ENCODE measurements at regions not wholly inside any gene's neighbourhood (a gene's known extent, or its start where the extent isn't known, plus 50 kb on each side); places are given as distances from the start of the nearest gene placed in this dataset.
"Not testable (repeated sequence)": the region's sequence is repeated elsewhere in the genome, so short reads cannot be mapped to it uniquely, and the experiment has no call there.

- Histone ChIP-seq H3K27ac (ENCODE audit: low read depth, low read length) (no peak overlapping the region), H3K36me3 (ENCODE audit: insufficient read depth, low read length) (no peaks in the 10 kb centered on the region), H3K9me3 (ENCODE audit: low read length) (no peaks in the 10 kb centered on the region), H3K4me3 (ENCODE audit: low read length) (no peak overlapping the region), H3K27me3 (ENCODE audit: insufficient read depth, low read length, poor library complexity, severe bottlenecking) (no peaks in the 10 kb centered on the region), H3K4me1 (ENCODE audit: insufficient read depth, low read length) (no peaks in the 10 kb centered on the region)
- Mint-ChIP-seq H3K27me3 (peaks cover 0 to 1% of the 10 kb centered on the region in 2 donors), H3K36me3 (no peaks in the 10 kb centered on the region), H3K4me1 (no peaks in the 10 kb centered on the region), H3K9me3 (peaks cover 0 to 3% (median 0%) of the 10 kb centered on the region in 5 donors), H3K4me3 (no peak overlapping the region), H3K27ac (no peak overlapping the region)
- no peak for DNase-seq
- POLR2A ChIA-PET, result no interaction called here
- CTCF ChIA-PET, result no interaction called here
These were observed 314.7 kb upstream of the PRKX start for GRCh38 chrX:4028151-4028550.

GRCh38 chrX:4005281-4005680 is 291.8 kb upstream of the PRKX start:
- no peaks in the 10 kb centered on the region for H3K36me3 ChIP-seq (ENCODE audit: insufficient read depth, low read length)
- H3K9me3 Mint-ChIP-seq, result no peaks in the 10 kb centered on the region
- no peaks in the 10 kb centered on the region for H3K4me1 Mint-ChIP-seq
- H3K27me3 ChIP-seq (ENCODE audit: insufficient read depth, low read length, poor library complexity, severe bottlenecking), result no peaks in the 10 kb centered on the region
- H3K27ac Mint-ChIP-seq, result no peak overlapping the region
- no peak overlapping the region for H3K4me3 ChIP-seq (ENCODE audit: low read length)
- no peak overlapping the region for H3K4me3 Mint-ChIP-seq
- no peak for DNase-seq
- peaks cover 0 to 3% of the 10 kb centered on the region in 2 donors for H3K27me3 Mint-ChIP-seq
- H3K27ac ChIP-seq (ENCODE audit: low read depth, low read length), result no peak overlapping the region
- no peaks in the 10 kb centered on the region for H3K9me3 ChIP-seq (ENCODE audit: low read length)
- no peaks in the 10 kb centered on the region for H3K4me1 ChIP-seq (ENCODE audit: insufficient read depth, low read length)
- ChIA-PET POLR2A (no interaction called here), CTCF (no interaction called here)
- no peaks in the 10 kb centered on the region for H3K36me3 Mint-ChIP-seq

- no peaks in the 10 kb centered on the region for H3K36me3 ChIP-seq (ENCODE audit: insufficient read depth, low read length)
- H3K27ac ChIP-seq (ENCODE audit: low read depth, low read length), result no peak overlapping the region
- Mint-ChIP-seq H3K36me3 (no peaks in the 10 kb centered on the region), H3K27me3 (peaks cover 0 to 3% of the 10 kb centered on the region in 2 donors), H3K27ac (no peak overlapping the region), H3K4me3 (no peak overlapping the region), H3K9me3 (no peaks in the 10 kb centered on the region), H3K4me1 (no peaks in the 10 kb centered on the region)
- DNase-seq, result no peak
- no peaks in the 10 kb centered on the region for H3K9me3 ChIP-seq (ENCODE audit: low read length)
- POLR2A ChIA-PET, result no interaction called here
- H3K27me3 ChIP-seq (ENCODE audit: insufficient read depth, low read length, poor library complexity, severe bottlenecking), result no peaks in the 10 kb centered on the region
- H3K4me3 ChIP-seq (ENCODE audit: low read length), result no peak overlapping the region
- CTCF ChIA-PET, result no interaction called here
- H3K4me1 ChIP-seq (ENCODE audit: insufficient read depth, low read length), result no peaks in the 10 kb centered on the region
These were observed 291.4 kb upstream of the PRKX start for GRCh38 chrX:4004822-4005221.

- Histone ChIP-seq H3K4me3 (ENCODE audit: low read length) (no peak overlapping the region), H3K9me3 (ENCODE audit: low read length) (no peaks in the 10 kb centered on the region), H3K27me3 (ENCODE audit: insufficient read depth, low read length, poor library complexity, severe bottlenecking) (no peaks in the 10 kb centered on the region), H3K36me3 (ENCODE audit: insufficient read depth, low read length) (no peaks in the 10 kb centered on the region), H3K4me1 (ENCODE audit: insufficient read depth, low read length) (no peaks in the 10 kb centered on the region), H3K27ac (ENCODE audit: low read depth, low read length) (no peak overlapping the region)
- H3K4me3 Mint-ChIP-seq, result no peak overlapping the region
- H3K36me3 Mint-ChIP-seq, result no peaks in the 10 kb centered on the region
- CTCF ChIA-PET, result no interaction called here
- H3K4me1 Mint-ChIP-seq, result no peaks in the 10 kb centered on the region
- H3K27me3 Mint-ChIP-seq, result no peaks in the 10 kb centered on the region
- no peak overlapping the region for H3K27ac Mint-ChIP-seq
- POLR2A ChIA-PET, result no interaction called here
- H3K9me3 Mint-ChIP-seq, result peaks cover 0 to 9% (median 6%) of the 10 kb centered on the region in 5 donors
- no peak for DNase-seq
These were observed 280.9 kb upstream of the PRKX start for GRCh38 chrX:3994315-3994714.

GRCh38 chrX:3990569-3990968 is 277.1 kb upstream of the PRKX start:
- ChIA-PET POLR2A (no interaction called here), CTCF (no interaction called here)
- no peaks in the 10 kb centered on the region for H3K9me3 ChIP-seq (ENCODE audit: low read length)
- Mint-ChIP-seq H3K27ac (no peak overlapping the region), H3K36me3 (no peaks in the 10 kb centered on the region), H3K4me1 (no peaks in the 10 kb centered on the region), H3K9me3 (peaks cover 0 to 7% (median 6%) of the 10 kb centered on the region in 5 donors), H3K4me3 (no peak overlapping the region), H3K27me3 (no peaks in the 10 kb centered on the region)
- H3K27ac ChIP-seq (ENCODE audit: low read depth, low read length), result no peak overlapping the region
- no peak overlapping the region for H3K4me3 ChIP-seq (ENCODE audit: low read length)
- H3K36me3 ChIP-seq (ENCODE audit: insufficient read depth, low read length), result no peaks in the 10 kb centered on the region
- no peak for DNase-seq
- H3K4me1 ChIP-seq (ENCODE audit: insufficient read depth, low read length), result no peaks in the 10 kb centered on the region
- no peaks in the 10 kb centered on the region for H3K27me3 ChIP-seq (ENCODE audit: insufficient read depth, low read length, poor library complexity, severe bottlenecking)

GRCh38 chrX:3972104-3972858 is 258.8 kb upstream of the PRKX start:
- H3K4me1 ChIP-seq (ENCODE audit: insufficient read depth, low read length); H3K36me3 Mint-ChIP-seq; DNase-seq; H3K9me3 ChIP-seq (ENCODE audit: low read length); H3K4me1 Mint-ChIP-seq; H3K27me3 Mint-ChIP-seq; POLR2A ChIA-PET; H3K4me3 Mint-ChIP-seq; H3K36me3 ChIP-seq (ENCODE audit: insufficient read depth, low read length); H3K27ac Mint-ChIP-seq; CTCF ChIA-PET; H3K27ac ChIP-seq (ENCODE audit: low read depth, low read length); H3K27me3 ChIP-seq (ENCODE audit: insufficient read depth, low read length, poor library complexity, severe bottlenecking); H3K4me3 ChIP-seq (ENCODE audit: low read length); H3K9me3 Mint-ChIP-seq: not testable (repeated sequence)

- no peaks in the 10 kb centered on the region for H3K4me1 ChIP-seq (ENCODE audit: insufficient read depth, low read length)
- Mint-ChIP-seq H3K4me1 (no peaks in the 10 kb centered on the region), H3K27me3 (peaks cover 5 to 9% of the 10 kb centered on the region in 2 donors), H3K4me3 (no peak overlapping the region), H3K9me3 (peaks cover 0 to 2% (median 0%) of the 10 kb centered on the region in 5 donors), H3K27ac (no peak overlapping the region), H3K36me3 (no peaks in the 10 kb centered on the region)
- DNase-seq, result no peak
- no peak overlapping the region for H3K4me3 ChIP-seq (ENCODE audit: low read length)
- no peaks in the 10 kb centered on the region for H3K9me3 ChIP-seq (ENCODE audit: low read length)
- CTCF ChIA-PET, result no interaction called here
- POLR2A ChIA-PET, result no interaction called here
- no peaks in the 10 kb centered on the region for H3K36me3 ChIP-seq (ENCODE audit: insufficient read depth, low read length)
- no peaks in the 10 kb centered on the region for H3K27me3 ChIP-seq (ENCODE audit: insufficient read depth, low read length, poor library complexity, severe bottlenecking)
- H3K27ac ChIP-seq (ENCODE audit: low read depth, low read length), result no peak overlapping the region
These were observed 255.3 kb upstream of the PRKX start for GRCh38 chrX:3968749-3969148.

- Mint-ChIP-seq H3K4me1 (peaks cover 5 to 15% (median 7%) of the 10 kb centered on the region in 3 donors), H3K4me3 (no peak overlapping the region), H3K9me3 (peaks cover 0 to 5% (median 0%) of the 10 kb centered on the region in 5 donors), H3K36me3 (no peaks in the 10 kb centered on the region), H3K27me3 (peaks cover 14 to 27% of the 10 kb centered on the region in 2 donors), H3K27ac (no peak overlapping the region)
- no peaks in the 10 kb centered on the region for H3K4me1 ChIP-seq (ENCODE audit: insufficient read depth, low read length)
- H3K27ac ChIP-seq (ENCODE audit: low read depth, low read length), result no peak overlapping the region
- H3K4me3 ChIP-seq (ENCODE audit: low read length), result no peak overlapping the region
- H3K9me3 ChIP-seq (ENCODE audit: low read length), result no peaks in the 10 kb centered on the region
- no peak for DNase-seq
- no peaks in the 10 kb centered on the region for H3K27me3 ChIP-seq (ENCODE audit: insufficient read depth, low read length, poor library complexity, severe bottlenecking)
- H3K36me3 ChIP-seq (ENCODE audit: insufficient read depth, low read length), result no peaks in the 10 kb centered on the region
- ChIA-PET CTCF (no interaction called here), POLR2A (no interaction called here)
These were observed 250.5 kb upstream of the PRKX start for GRCh38 chrX:3963980-3964379.

Measured in CD8-positive, alpha-beta memory T cell (primary cell).